Colonic mucosa (tissue), 4 donors: ENCODE measurements at regions not wholly inside any gene's neighbourhood (a gene's known extent, or its start where the extent isn't known, plus 50 kb on each side); places are given as distances from the start of the nearest gene placed in this dataset.

Source experiments
- DNase-seq: peaks from one replicate; pipeline ENCODE4 v3.0.0-alpha.2; 2020
- H3K27ac ChIP-seq: fragments of 200-600 bp; one replicate; pipeline ENCODE4 v1.8.0; 2021
- H3K27me3 ChIP-seq: fragments of 200-600 bp; one replicate; pipeline ENCODE4 v1.8.0; 2021
- H3K36me3 ChIP-seq: fragments of 200-600 bp; one replicate; pipeline ENCODE4 v1.8.0; 2021
- H3K4me1 ChIP-seq: fragments of 200-600 bp; one replicate; pipeline ENCODE4 v1.8.0; 2021; ENCODE audit warnings: mild to moderate bottlenecking
- H3K4me3 ChIP-seq: fragments of 200-600 bp; one replicate; pipeline ENCODE4 v1.8.0; 2021
- H3K9ac ChIP-seq, 2 donors: one replicate each; pipeline ENCODE4 v1.7.0; 2013; ENCODE audit warnings: control low read depth in 2 of 2, low read depth in 2 of 2, low read length in 2 of 2
- H3K9me3 ChIP-seq: fragments of 200-600 bp; one replicate; pipeline ENCODE4 v1.8.0; 2021
- CTCF ChIP-seq: fragments of 200-600 bp; IDR thresholded peaks from one replicate; pipeline ENCODE4 v1.8.0; 2022; ENCODE audit warnings: antibody characterized with exemption, mild to moderate bottlenecking
- intact Hi-C: fragments of 100-400 bp; cut with DNase I; formaldehyde crosslinking; loops from one replicate; pipeline ENCODE4 v1.14.1; 2022
- donor health status: healthy.
- donor health status: DM: no; HTN: no; CAD: no.
- donor health status: DM: no; HTN: no; CAD: no.

GRCh38 chr18:67651438-67651837 lies 134.9 kb upstream of the DSEL start:
- no peaks in the 10 kb centered on the region for H3K4me1 ChIP-seq
- no peak overlapping the region for H3K4me3 ChIP-seq
- H3K9me3 ChIP-seq: no peaks in the 10 kb centered on the region
- no peak overlapping the region for H3K27ac ChIP-seq
- no peaks in the 10 kb centered on the region for H3K27me3 ChIP-seq
- no peak overlapping the region for H3K9ac ChIP-seq
- TF ChIP-seq CTCF: no peak
- intact Hi-C loops: no loop called here
- no peaks in the 10 kb centered on the region for H3K36me3 ChIP-seq
- DNase-seq: no peak

DNA sequence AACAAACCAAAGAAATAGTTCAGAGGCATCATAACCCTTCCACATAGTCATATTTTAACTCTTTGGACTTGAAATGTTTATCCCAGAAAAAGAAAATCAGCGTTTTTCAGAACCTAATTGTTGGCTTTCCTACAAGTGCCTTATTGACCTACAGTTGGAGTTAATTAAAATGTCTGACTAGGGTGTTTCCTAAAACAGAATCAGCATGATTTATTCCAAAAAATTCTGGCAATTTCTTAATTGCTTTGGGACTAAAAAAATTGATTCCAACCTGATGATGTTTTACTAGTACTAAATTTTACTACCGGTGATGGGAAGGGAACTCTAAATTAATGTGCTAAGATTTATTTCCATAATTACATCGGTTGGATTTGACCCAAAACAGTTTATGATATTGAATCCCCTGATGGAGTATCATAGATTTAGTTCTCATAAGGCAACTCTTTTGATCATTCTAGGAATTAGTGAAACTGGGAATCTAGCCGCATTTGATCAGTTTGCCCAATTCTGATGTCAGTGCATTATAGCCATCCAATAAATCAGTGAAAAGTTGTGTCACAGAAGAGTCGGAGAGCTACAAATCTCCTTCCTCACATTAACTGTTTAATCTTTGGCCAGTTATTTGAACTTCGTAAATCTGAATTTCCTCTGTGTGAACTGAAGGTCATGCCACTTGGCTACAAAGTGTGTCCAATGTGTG lies 134.3 kb upstream of the DSEL start:
- Histone ChIP-seq H3K9ac (no peak overlapping the region), H3K36me3 (no peaks in the 10 kb centered on the region), H3K9me3 (no peaks in the 10 kb centered on the region), H3K27me3 (no peaks in the 10 kb centered on the region), H3K27ac (no peak overlapping the region), H3K4me1 (no peaks in the 10 kb centered on the region), H3K4me3 (no peak overlapping the region)
- DNase-seq: no peak
- intact Hi-C loops: no loop called here
- TF ChIP-seq CTCF: no peak

- Histone ChIP-seq H3K36me3 (no peaks in the 10 kb centered on the region), H3K27me3 (no peaks in the 10 kb centered on the region), H3K4me3 (no peak overlapping the region), H3K9me3 (no peaks in the 10 kb centered on the region), H3K9ac (no peak overlapping the region), H3K27ac (no peak overlapping the region), H3K4me1 (no peaks in the 10 kb centered on the region)
- TF ChIP-seq CTCF: no peak
- DNase-seq: no peak
- intact Hi-C loops: no loop called here
Measured at GRCh38 chr18:67646890-67647289, 130.4 kb upstream of the DSEL start.

DNA sequence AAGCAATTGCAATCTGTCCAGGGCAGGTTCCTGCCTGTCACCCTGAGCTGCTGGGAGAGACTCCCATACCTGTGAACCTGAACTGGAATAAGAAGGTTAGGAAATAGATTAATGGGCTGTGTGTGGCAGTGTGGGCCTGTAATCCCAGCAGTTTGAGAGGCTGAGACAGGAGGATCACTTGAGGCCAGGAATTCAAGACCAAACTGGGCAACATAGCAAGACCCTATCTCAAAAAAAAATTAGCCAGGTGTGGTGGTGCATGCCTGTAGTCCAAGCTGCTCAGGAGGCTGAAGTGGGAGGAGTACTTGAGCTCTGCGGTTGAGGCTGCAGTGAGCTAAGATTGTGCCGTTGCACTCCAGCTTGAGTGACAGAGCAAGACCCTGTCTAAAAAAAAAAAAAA lies 127.7 kb upstream of the DSEL start:
- H3K36me3 ChIP-seq: no peaks in the 10 kb centered on the region
- TF ChIP-seq CTCF: no peak
- no peak overlapping the region for H3K27ac ChIP-seq
- no peaks in the 10 kb centered on the region for H3K27me3 ChIP-seq
- no peak overlapping the region for H3K9ac ChIP-seq
- no peak for DNase-seq
- no peaks in the 10 kb centered on the region for H3K9me3 ChIP-seq
- intact Hi-C loops: no loop called here
- no peaks in the 10 kb centered on the region for H3K4me1 ChIP-seq
- H3K4me3 ChIP-seq: no peak overlapping the region

DNA sequence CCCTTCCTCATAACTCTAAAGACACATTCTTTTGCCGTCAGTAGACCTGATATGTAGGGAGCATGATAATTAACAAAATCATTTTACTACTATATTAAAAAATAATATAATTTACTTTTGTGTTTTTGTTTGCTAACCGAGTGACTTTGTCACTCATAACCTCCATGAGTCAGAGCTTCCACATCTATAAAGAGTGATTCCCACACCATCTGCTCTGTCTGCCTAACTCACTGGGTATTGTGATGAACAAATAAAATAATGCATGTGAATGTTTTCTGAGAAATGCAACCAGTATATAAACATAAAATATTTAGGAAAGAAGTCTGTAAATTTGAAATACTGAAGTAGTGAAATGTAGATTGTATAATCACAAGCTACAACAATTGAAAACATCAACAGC lies 123.4 kb upstream of the DSEL start:
- Histone ChIP-seq H3K9ac (no peak overlapping the region), H3K4me3 (no peak overlapping the region), H3K36me3 (no peaks in the 10 kb centered on the region), H3K4me1 (no peaks in the 10 kb centered on the region), H3K9me3 (no peaks in the 10 kb centered on the region), H3K27me3 (no peaks in the 10 kb centered on the region), H3K27ac (no peak overlapping the region)
- no peak for DNase-seq
- intact Hi-C loops: no loop called here
- no peak for TF ChIP-seq CTCF
